GM21367 (cell line): ENCODE measurements at regions not wholly inside any gene's neighbourhood (a gene's known extent, or its start where the extent isn't known, plus 50 kb on each side); places are given as distances from the start of the nearest gene placed in this dataset.
"Not testable (repeated sequence)": the region's sequence is repeated elsewhere in the genome, so short reads cannot be mapped to it uniquely, and the experiment has no call there.

Experiments used
- ATAC-seq: cut with Tn5 transposase; IDR thresholded peaks from one replicate; pipeline ENCODE4 v1.9.1; 2021; ENCODE audit not compliant: unreplicated experiment

DNA sequence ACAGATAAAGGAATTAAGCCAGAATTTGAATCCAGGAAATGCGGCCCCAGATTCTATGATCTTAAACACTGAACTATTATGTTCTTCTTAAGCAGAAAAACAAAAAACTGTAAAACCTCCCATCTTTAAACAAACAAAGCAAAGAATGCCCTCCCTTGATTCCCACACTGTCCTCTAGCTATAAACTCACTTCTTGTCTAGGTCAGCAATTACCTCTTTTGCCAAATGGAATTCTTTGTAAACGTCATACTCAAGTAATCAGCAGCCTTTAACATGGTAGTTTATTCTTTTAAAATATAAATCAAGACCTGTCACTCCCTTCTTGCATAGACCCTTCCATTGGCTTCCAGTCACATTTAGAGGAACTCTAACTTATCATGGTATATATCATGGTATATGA, 958.9 kb upstream of the CNTN5 start:
- no peak for ATAC-seq

GRCh38 chr11:98062714-98063113, 958.0 kb upstream of the CNTN5 start:
- no peak for ATAC-seq

DNA sequence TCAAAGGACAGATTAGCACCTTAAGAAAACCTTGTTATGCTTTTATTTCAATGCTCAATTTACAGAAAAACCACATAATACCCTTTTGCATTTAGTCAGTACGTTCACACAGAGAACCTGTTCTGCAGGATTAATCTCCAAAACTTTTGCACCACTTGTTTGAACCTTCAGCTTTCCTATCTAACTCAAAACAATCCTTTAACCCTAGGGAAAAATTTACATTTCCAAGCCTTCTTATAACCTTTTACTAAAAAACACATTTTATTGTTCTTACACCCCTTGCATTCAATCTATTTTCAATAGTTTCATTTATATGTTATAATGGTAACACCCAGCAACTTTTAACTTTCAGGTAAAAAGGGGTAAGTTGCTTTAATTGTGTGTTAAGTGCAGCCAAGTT, 952.5 kb upstream of the CNTN5 start:
- no peak for ATAC-seq

GRCh38 chr11:98069147-98069546, 951.6 kb upstream of the CNTN5 start:
- ATAC-seq, result not testable (repeated sequence)

- no peak for ATAC-seq
Observed at GRCh38 chr11:98069861-98070260, 950.9 kb upstream of the CNTN5 start.

DNA sequence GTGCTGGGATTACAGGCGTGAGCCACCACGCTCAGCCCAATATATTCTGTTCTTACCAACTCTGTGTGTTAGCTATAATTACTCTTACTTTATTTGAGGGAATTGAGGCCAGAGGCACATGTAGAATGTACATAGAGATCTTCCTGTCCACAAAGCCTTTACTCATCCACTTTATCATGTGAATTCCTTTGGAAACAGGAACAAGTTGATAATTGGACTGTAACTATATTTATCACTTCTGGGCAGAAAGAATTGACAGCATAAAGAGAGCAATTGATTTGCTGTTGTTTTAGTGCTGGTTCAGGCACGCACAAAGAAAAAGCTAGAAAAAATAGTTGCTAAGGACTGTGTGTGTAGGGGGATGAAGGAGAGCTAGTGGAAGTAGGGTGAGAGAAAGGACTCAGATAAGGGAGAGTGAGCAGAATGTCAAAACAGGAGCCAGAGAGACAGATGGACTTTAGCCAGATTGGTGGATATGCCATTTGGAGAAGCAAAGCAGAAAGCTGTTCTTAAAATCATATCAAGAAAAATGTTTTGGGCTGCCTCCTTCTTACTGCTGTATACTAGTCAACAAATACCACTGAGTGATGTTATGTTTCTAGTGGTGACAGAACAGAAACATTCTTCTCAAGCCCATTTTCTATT, 929.8 kb upstream of the CNTN5 start:
- no peak for ATAC-seq

DNA sequence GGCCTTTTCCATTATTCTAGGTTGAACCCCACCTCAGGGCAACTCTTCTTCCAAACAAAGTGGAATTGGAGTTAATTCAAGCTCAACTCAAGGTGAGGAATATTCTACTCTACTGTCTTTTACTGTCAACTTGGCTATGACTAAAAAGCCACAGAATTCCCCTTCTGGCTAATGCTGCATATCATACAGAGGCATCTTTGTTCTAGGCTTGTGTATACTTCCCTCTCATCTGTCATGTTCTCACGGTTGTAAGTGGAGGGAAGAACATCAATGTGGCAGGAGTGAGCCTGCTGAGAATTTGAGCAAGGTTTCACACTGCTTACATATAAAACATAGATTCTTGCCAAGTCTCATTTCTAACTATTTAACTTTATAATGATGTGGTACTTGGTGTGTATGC, 921.4 kb upstream of the CNTN5 start:
- no peak for ATAC-seq

GRCh38 chr11:98100689-98101088, 920.1 kb upstream of the CNTN5 start:
- no peak for ATAC-seq

- no peak for ATAC-seq
Observed at GRCh38 chr11:98101329-98101728, 919.4 kb upstream of the CNTN5 start.

DNA sequence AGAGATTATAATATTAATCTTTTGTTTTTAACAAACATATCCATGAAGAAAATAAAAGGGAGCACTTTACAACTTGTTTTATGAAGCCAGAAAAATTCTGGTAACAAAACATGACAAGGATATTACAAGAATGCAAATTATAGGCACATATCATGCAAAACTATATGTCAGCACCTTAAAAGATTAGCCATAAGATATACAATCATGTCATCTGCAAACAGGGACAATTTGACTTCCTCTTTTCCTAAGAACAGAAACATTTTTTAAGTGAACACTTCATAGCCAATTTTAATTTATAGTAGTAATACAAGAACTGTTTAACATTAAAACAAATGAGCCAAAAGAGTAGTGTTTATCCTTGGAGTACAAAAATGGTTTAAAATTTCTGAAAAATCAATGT, 916.5 kb upstream of the CNTN5 start:
- ATAC-seq, result no peak

GRCh38 chr11:98107736-98108135, 913.0 kb upstream of the CNTN5 start:
- ATAC-seq, result no peak

DNA sequence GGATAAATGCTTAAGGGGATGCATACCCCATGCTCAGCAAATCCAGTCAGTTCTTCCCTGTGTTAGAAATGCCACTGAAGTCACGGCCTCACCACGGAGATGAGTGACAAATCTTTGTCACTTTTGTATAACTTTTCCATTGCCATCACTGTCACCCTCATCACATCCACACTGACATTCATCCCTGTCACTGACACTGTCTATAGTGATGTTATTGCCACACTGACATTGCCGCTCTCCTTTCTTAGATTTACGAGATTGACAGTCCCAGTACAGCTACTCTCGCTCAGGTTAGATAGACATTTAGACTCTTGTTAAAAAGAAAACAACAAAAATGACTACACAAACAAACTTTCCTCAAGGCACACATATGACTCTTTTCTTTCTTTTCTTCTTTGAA, 910.7 kb upstream of the CNTN5 start:
- no peak for ATAC-seq

GRCh38 chr11:98115873-98116272, 904.9 kb upstream of the CNTN5 start:
- no peak for ATAC-seq

GRCh38 chr11:98130117-98130625, 890.6 kb upstream of the CNTN5 start:
- ATAC-seq, result no peak

DNA sequence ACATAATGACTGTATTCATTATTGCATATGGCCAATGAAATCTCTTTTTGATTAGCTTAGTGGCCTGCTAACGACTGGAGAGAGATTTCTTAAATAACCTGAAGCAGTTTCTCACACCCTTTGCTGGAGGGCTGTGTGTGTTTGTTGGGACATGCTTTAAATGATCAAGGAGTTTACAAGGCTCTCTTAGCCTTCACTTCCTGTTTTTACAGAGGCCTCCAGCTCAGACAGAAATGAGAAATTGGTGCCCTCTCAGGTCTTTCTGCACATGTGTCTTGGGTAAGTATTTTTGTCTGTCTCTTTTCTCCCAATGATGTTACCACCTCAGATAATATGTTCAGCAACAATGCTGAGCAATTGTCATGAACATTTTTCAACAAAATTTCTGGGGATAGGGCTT, 884.4 kb upstream of the CNTN5 start:
- no peak for ATAC-seq

DNA sequence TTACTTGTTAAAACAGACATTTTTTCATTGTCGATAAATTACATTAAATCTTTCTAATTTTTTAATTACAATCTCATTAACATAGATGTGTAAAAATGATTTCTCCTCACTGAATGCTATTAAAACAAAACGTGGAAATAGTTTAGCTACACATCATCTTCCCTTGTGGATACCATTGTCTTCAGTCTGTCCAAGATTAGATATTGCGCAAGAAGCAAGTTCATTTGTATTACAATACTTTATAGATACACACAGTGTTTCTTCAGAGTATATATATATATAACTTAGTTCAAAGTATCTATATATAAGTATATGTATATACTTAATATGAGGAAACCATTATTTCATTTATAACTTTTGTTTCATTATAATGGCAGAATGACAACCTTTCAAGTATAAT, 883.3 kb upstream of the CNTN5 start:
- no peak for ATAC-seq

DNA sequence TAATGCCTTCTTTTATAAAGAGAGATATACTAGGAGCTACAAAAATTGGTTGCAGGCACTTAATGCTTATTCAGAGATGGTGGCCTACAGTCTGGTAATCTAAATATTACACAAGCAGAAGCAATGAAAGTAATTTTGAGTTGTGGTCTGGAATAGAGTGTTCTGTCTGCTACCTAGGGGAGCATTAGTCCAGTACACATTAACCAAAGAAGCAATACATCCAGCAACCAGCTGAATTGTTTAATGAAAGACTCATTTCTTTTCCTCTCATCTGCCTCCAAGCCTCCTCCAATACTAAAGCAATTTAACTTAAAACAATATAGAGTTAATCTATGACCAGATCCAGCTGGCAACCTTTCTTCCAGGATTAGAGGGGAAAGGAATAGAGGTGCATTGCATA, 877.1 kb upstream of the CNTN5 start:
- ATAC-seq, result no peak

- no peak for ATAC-seq
Observed at GRCh38 chr11:98153752-98154151, 867.0 kb upstream of the CNTN5 start.

- ATAC-seq, result no peak
Observed at GRCh38 chr11:98155696-98156095, 865.1 kb upstream of the CNTN5 start.

GRCh38 chr11:98177925-98178324, 842.8 kb upstream of the CNTN5 start:
- no peak for ATAC-seq

- ATAC-seq, result no peak
Observed at GRCh38 chr11:98180511-98180910, 840.2 kb upstream of the CNTN5 start.

GRCh38 chr11:98180921-98181320, 839.8 kb upstream of the CNTN5 start:
- ATAC-seq, result no peak

DNA sequence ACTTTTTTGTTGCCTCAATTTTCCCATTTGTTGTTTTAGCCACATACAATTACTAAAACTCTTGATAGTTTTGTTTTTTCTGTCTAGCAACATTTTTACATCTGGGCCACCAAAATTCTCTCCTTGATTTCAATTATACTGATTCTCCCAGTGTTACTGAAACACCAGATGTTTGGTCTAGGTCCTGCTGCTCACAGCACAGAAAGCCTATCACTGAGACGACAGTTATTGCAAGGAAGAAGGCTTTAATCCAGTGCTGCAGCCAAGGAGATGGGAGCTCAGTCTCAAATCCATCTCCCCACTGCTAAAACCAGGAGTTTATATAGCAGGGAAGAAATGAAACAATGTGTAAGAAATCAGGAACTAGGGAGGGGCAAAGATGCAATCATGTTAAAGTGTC, 837.7 kb upstream of the CNTN5 start:
- no peak for ATAC-seq
